Gastrocnemius medialis (tissue), 4 donors: ENCODE measurements at regions not wholly inside any gene's neighbourhood (a gene's known extent, or its start where the extent isn't known, plus 50 kb on each side); places are given as distances from the start of the nearest gene placed in this dataset.

Source experiments
- ATAC-seq, 2 donors: fragments of 150-250 bp; one replicate each; pipeline ENCODE4 v1.9.1; 2016
- DNase-seq, 2 donors: peaks; one replicate each; pipeline ENCODE4 v3.0.0-alpha.2; 2019
- H3K27ac ChIP-seq, 4 donors: fragments of 200-600 bp; sonication (generic); 1 replicate in 1 of 4; 2 replicates in 3 of 4; pipeline ENCODE4 v1.5.1; 2016 to 2018; ENCODE audit warnings: mild to moderate bottlenecking in 2 of 4, moderate library complexity in 1 of 4
- H3K27me3 ChIP-seq, 3 donors: fragments of 200-600 bp; sonication (generic) in 2 of 3; 1 replicate in 1 of 3; 2 replicates in 2 of 3; pipeline versions ENCODE4 v1.5.1 to v1.6.0; 2016 to 2019; ENCODE audit warnings: mild to moderate bottlenecking in 1 of 3, moderate library complexity in 1 of 3
- H3K36me3 ChIP-seq, 2 donors: fragments of 200-600 bp; sonication (generic) in 1 of 2; one replicate each; pipeline ENCODE4 v1.5.1; 2017 to 2018
- H3K4me1 ChIP-seq, 2 donors: fragments of 200-600 bp; sonication (generic) in 1 of 2; one replicate each; pipeline ENCODE4 v1.5.1; 2016 to 2017; ENCODE audit warnings: mild to moderate bottlenecking in 2 of 2
- H3K4me3 ChIP-seq, 4 donors: fragments of 200-600 bp; sonication (generic) in 3 of 4; 1 replicate in 1 of 4; 2 replicates in 3 of 4; pipeline ENCODE4 v1.5.1; 2016 to 2019; ENCODE audit warnings: mild to moderate bottlenecking in 2 of 4
- H3K9me3 ChIP-seq, 3 donors: fragments of 200-600 bp; sonication (generic) in 2 of 3; 1 replicate in 1 of 3; 2 replicates in 2 of 3; pipeline ENCODE4 v1.5.1; 2016 to 2019
- POLR2A ChIP-seq, 2 donors: fragments of 450-650 bp; IDR thresholded peaks; one replicate each; pipeline ENCODE4 v1.6.1; 2017; ENCODE audit warnings: antibody characterized with exemption in 2 of 2, mild to moderate bottlenecking in 2 of 2, moderate library complexity in 2 of 2
- in situ Hi-C, 4 donors: fragments of 200-750 bp; cut with MboI; loops; one replicate each; pipeline versions ENCODE4 v1.15.0 to v1.8.0; 2017; ENCODE audit warnings: low sequenced_read_pairs in 4 of 4
- intact Hi-C: fragments of 100-400 bp; cut with DNase I; formaldehyde crosslinking; loops from one replicate; pipeline ENCODE4 v1.15.1; 2023; ENCODE audit warnings: low total_unique reads
- TF ChIP-seq, protein P1 (sequence below), 5 experiments: fragments of 450-650 bp in 3 of 5; fragments of 200-600 bp in 2 of 5; sonication (generic) in 2 of 5; IDR thresholded peaks in 4 of 5; conservative IDR thresholded peaks in 1 of 5; 1 replicate in 4 of 5; 2 replicates in 1 of 5; pipeline ENCODE4 v1.5.1; 2016 to 2019; ENCODE audit warnings: antibody characterized with exemption in 5 of 5, mild to moderate bottlenecking in 3 of 5, moderate library complexity in 3 of 5

DNA sequence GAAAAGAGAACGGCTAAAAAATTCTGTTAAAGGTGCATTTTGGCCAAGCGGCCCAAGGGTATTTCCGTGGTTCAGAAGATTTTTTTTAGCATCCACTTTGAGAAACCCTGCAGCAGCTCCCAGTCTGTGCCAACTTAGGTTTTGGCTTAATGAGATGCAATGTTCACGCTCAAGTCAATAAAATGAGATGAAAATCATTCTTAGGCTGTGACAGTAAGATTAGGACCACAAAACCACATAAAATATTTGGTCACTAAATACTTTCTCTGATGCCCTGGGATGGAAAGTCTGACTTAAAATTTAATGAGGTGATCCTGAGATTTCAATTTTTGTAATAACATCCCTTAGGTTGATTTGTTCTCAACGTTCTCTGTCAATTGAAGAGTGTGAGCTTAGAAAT lies 74.2 kb upstream of the FHL2 start:
- no peaks in the 10 kb centered on the region for H3K9me3 ChIP-seq
- TF ChIP-seq, protein P1, sequence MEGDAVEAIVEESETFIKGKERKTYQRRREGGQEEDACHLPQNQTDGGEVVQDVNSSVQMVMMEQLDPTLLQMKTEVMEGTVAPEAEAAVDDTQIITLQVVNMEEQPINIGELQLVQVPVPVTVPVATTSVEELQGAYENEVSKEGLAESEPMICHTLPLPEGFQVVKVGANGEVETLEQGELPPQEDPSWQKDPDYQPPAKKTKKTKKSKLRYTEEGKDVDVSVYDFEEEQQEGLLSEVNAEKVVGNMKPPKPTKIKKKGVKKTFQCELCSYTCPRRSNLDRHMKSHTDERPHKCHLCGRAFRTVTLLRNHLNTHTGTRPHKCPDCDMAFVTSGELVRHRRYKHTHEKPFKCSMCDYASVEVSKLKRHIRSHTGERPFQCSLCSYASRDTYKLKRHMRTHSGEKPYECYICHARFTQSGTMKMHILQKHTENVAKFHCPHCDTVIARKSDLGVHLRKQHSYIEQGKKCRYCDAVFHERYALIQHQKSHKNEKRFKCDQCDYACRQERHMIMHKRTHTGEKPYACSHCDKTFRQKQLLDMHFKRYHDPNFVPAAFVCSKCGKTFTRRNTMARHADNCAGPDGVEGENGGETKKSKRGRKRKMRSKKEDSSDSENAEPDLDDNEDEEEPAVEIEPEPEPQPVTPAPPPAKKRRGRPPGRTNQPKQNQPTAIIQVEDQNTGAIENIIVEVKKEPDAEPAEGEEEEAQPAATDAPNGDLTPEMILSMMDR (IDR thresholded peaks at IDR 0.05 in 4 of 5, conservative IDR thresholded peaks at IDR 0.05 in 1 of 5): no peak
- TF ChIP-seq POLR2A (IDR thresholded peaks at IDR 0.05): no peak
- H3K27ac ChIP-seq: no peak overlapping the region
- intact Hi-C loops: no loop called here
- ATAC-seq (no peak), DNase-seq (no peak)
- no peaks in the 10 kb centered on the region for H3K36me3 ChIP-seq
- H3K27me3 ChIP-seq: no peaks in the 10 kb centered on the region
- in situ Hi-C loops: no loop called here
- H3K4me3 ChIP-seq: no peak overlapping the region
- H3K4me1 ChIP-seq: no peaks in the 10 kb centered on the region

GRCh38 chr2:105470979-105471378 lies 72.1 kb upstream of the FHL2 start:
- Histone ChIP-seq H3K9me3 (no peaks in the 10 kb centered on the region), H3K27ac (no peak overlapping the region), H3K36me3 (no peaks in the 10 kb centered on the region), H3K27me3 (no peaks in the 10 kb centered on the region), H3K4me3 (no peak overlapping the region), H3K4me1 (no peaks in the 10 kb centered on the region)
- intact Hi-C loops (no loop called here), in situ Hi-C loops (no loop called here)
- DNase-seq (no peak), ATAC-seq (no peak)
- TF ChIP-seq, protein P1 (IDR thresholded peaks at IDR 0.05 in 4 of 5, conservative IDR thresholded peaks at IDR 0.05 in 1 of 5): no peak
- no peak for TF ChIP-seq POLR2A (IDR thresholded peaks at IDR 0.05)

GRCh38 chr2:105469781-105470180 lies 70.9 kb upstream of the FHL2 start:
- no peak overlapping the region for H3K4me3 ChIP-seq
- intact Hi-C loops (no loop called here), in situ Hi-C loops (no loop called here)
- H3K36me3 ChIP-seq: no peaks in the 10 kb centered on the region
- H3K27me3 ChIP-seq: no peaks in the 10 kb centered on the region
- TF ChIP-seq, protein P1 (IDR thresholded peaks at IDR 0.05 in 4 of 5, conservative IDR thresholded peaks at IDR 0.05 in 1 of 5): no peak
- TF ChIP-seq POLR2A (IDR thresholded peaks at IDR 0.05): no peak
- ATAC-seq: no peak
- H3K9me3 ChIP-seq: no peaks in the 10 kb centered on the region
- DNase-seq: no peak
- H3K4me1 ChIP-seq: no peaks in the 10 kb centered on the region
- H3K27ac ChIP-seq: no peak overlapping the region

DNA sequence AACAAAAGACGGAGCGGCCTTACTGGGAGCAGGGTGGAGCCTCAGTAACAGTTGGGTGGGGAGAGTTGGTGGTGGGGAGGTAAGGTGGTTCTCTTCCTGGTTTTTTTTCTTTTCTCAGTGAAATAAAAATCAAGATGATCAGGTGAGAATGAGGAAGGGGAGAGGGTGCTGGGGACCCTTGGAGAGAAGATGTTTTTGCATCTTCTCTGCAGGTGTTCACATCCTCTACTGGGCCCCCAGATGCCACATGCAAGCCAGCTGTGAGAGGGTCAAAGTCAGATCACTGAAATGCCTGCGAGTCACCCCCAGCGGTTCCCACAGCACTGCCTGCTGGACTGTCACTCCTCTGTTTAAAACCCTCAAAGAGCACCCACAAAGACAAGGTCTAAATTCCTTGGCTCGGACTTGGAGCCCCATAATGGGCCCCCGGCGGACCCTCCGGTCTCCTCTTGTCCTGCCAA lies 69.8 kb upstream of the FHL2 start:
- in situ Hi-C loops (no loop called here), intact Hi-C loops (no loop called here)
- Histone ChIP-seq H3K4me1 (no peaks in the 10 kb centered on the region), H3K27me3 (no peaks in the 10 kb centered on the region), H3K27ac (no peak overlapping the region), H3K4me3 (no peak overlapping the region), H3K36me3 (no peaks in the 10 kb centered on the region), H3K9me3 (no peaks in the 10 kb centered on the region)
- no peak for TF ChIP-seq POLR2A (IDR thresholded peaks at IDR 0.05)
- TF ChIP-seq, protein P1 (IDR thresholded peaks at IDR 0.05 in 4 of 5, conservative IDR thresholded peaks at IDR 0.05 in 1 of 5): no peak
- DNase-seq: no peak
- ATAC-seq: no peak

DNA sequence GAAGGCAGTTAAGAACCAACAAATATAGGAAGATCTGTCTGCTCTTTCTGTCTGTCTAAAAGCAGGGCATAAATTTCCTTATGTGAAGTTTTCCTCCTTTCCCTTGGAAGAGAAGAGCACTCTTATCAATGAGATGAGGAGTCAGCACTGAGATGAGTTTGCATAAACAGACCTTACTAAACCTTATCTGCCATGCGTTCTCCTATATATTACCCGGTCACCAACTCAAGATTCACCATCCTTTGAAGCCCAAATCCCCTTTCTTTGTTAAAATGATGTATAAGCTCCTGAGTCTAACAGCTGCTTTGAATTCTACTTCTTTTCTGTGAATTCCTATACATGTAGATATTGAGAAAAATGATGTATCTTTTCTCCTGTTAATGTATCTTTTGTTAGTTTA lies 65.5 kb upstream of the FHL2 start:
- Histone ChIP-seq H3K4me1 (no peaks in the 10 kb centered on the region), H3K4me3 (no peak overlapping the region), H3K9me3 (no peaks in the 10 kb centered on the region), H3K27me3 (no peaks in the 10 kb centered on the region), H3K27ac (no peak overlapping the region), H3K36me3 (no peaks in the 10 kb centered on the region)
- in situ Hi-C loops (no loop called here), intact Hi-C loops (no loop called here)
- TF ChIP-seq, protein P1 (IDR thresholded peaks at IDR 0.05 in 4 of 5, conservative IDR thresholded peaks at IDR 0.05 in 1 of 5): no peak
- no peak for TF ChIP-seq POLR2A (IDR thresholded peaks at IDR 0.05)
- DNase-seq (no peak), ATAC-seq (no peak)
